ENCODE measurements at regions not wholly inside any gene's neighbourhood (a gene's known extent, or its start where the extent isn't known, plus 50 kb on each side); places are given as distances from the start of the nearest gene placed in this dataset.

GRCh38 chr12:25842254-25842653, 116.2 kb upstream of the RASSF8 start:
- Histone ChIP-seq H3K27me3 (ENCODE audit: insufficient read depth, low read depth, low read length) (no peaks in the 10 kb centered on the region), H3K9me3 (ENCODE audit: low read length) (no peaks in the 10 kb centered on the region), H3K79me2 (replicated peaks; ENCODE audit: insufficient read depth, low read length) (no peaks in the 10 kb centered on the region), H2AFZ (ENCODE audit: low read depth, low read length) (no peak overlapping the region), H3K9ac (ENCODE audit: low read length) (no peak overlapping the region), H3K9me2 (ENCODE audit: insufficient read depth, low read length) (no peaks in the 10 kb centered on the region), H3K4me3 (ENCODE audit: low read length) (no peak overlapping the region), H3K36me3 (ENCODE audit: insufficient read depth, low read length) (no peaks in the 10 kb centered on the region), H3K4me2 (ENCODE audit: low read length) (no peak overlapping the region), H3K27ac (ENCODE audit: low read length) (no peak overlapping the region), H4K20me1 (ENCODE audit: insufficient read depth) (no peaks in the 10 kb centered on the region), H3F3A (ENCODE audit: insufficient read depth, low read length, poor library complexity, severe bottlenecking) (no peaks in the 10 kb centered on the region)
- TF ChIP-seq POLR2AphosphoS5 (IDR thresholded peaks at IDR 0.05) = no peak
- TF ChIP-seq EP300 (conservative IDR thresholded peaks at IDR 0.05; ENCODE audit: poor library complexity, severe bottlenecking) = no peak
- TF ChIP-seq RAD21 (conservative IDR thresholded peaks at IDR 0.05) = no peak
- no peak for TF ChIP-seq TAF1 (IDR thresholded peaks at IDR 0.05; ENCODE audit: low read depth)

GRCh38 chr12:25843976-25844375, 114.5 kb upstream of the RASSF8 start:
- H3K9me3 ChIP-seq (ENCODE audit: low read length) = no peaks in the 10 kb centered on the region

More at GRCh38 chr12:25843976-25844375, 114.5 kb upstream of the RASSF8 start:
- TF ChIP-seq EP300 (conservative IDR thresholded peaks at IDR 0.05; ENCODE audit: poor library complexity, severe bottlenecking) (no peak), EZH2 (IDR thresholded peaks at IDR 0.05; ENCODE audit: borderline replicate concordance, insufficient read depth, low read length, poor library complexity, severe bottlenecking) (no peak), POLR2AphosphoS5 (IDR thresholded peaks at IDR 0.05) (no peak), CTCF (IDR thresholded peaks at IDR 0.05; ENCODE audit: poor library complexity, severe bottlenecking) (no peak), MXI1 (conservative IDR thresholded peaks at IDR 0.05; ENCODE audit: poor library complexity, severe bottlenecking) (no peak), TAF1 (IDR thresholded peaks at IDR 0.05; ENCODE audit: low read depth) (no peak), REST (IDR thresholded peaks at IDR 0.05; ENCODE audit: borderline replicate concordance) (no peak), RAD21 (conservative IDR thresholded peaks at IDR 0.05) (no peak), SMC3 (conservative IDR thresholded peaks at IDR 0.05; ENCODE audit: poor library complexity) (no peak)
- no peaks in the 10 kb centered on the region for H3K36me3 ChIP-seq (ENCODE audit: insufficient read depth, low read length)
- H3K79me2 ChIP-seq (replicated peaks; ENCODE audit: insufficient read depth, low read length) = no peaks in the 10 kb centered on the region
- no peak overlapping the region for H3K4me3 ChIP-seq (ENCODE audit: low read length)
- no peak overlapping the region for H3K9ac ChIP-seq (ENCODE audit: low read length)
- no peaks in the 10 kb centered on the region for H3K27me3 ChIP-seq (ENCODE audit: insufficient read depth, low read depth, low read length)
- H3K27ac ChIP-seq (ENCODE audit: low read length) = no peak overlapping the region
- H3F3A ChIP-seq (ENCODE audit: insufficient read depth, low read length, poor library complexity, severe bottlenecking) = no peaks in the 10 kb centered on the region
- no peaks in the 10 kb centered on the region for H3K9me2 ChIP-seq (ENCODE audit: insufficient read depth, low read length)
- no peak overlapping the region for H3K4me2 ChIP-seq (ENCODE audit: low read length)
- no peaks in the 10 kb centered on the region for H4K20me1 ChIP-seq (ENCODE audit: insufficient read depth)
- no peak overlapping the region for H2AFZ ChIP-seq (ENCODE audit: low read depth, low read length)

All from neural cell (in vitro differentiated cells).